ENCODE measurements at regions not wholly inside any gene's neighbourhood (a gene's known extent, or its start where the extent isn't known, plus 50 kb on each side); places are given as distances from the start of the nearest gene placed in this dataset.

- Histone ChIP-seq H3K79me2 (ENCODE audit: control insufficient read depth, insufficient read depth, low read length) (no peaks in the 10 kb centered on the region), H4K20me1 (ENCODE audit: control insufficient read depth, extremely low read depth, insufficient read depth, low read length) (no peaks in the 10 kb centered on the region), H3K27me3 (ENCODE audit: control insufficient read depth, extremely low read depth, insufficient read depth, low read length) (no peaks in the 10 kb centered on the region), H3K9me1 (ENCODE audit: control insufficient read depth, extremely low read depth, insufficient read depth, low read length) (no peaks in the 10 kb centered on the region), H3K9me3 (ENCODE audit: control insufficient read depth, low read depth, low read length) (no peaks in the 10 kb centered on the region), H2AFZ (ENCODE audit: control insufficient read depth, low read length) (no peak overlapping the region), H3K9ac (ENCODE audit: control insufficient read depth, extremely low read depth, insufficient read depth, low read length) (no peak overlapping the region), H3K4me2 (ENCODE audit: control insufficient read depth, extremely low read depth, insufficient read depth, low read depth, low read length) (no peak overlapping the region), H3K27ac (ENCODE audit: control insufficient read depth, insufficient read depth, low read length) (no peak overlapping the region), H3K4me1 (ENCODE audit: control insufficient read depth, extremely low read depth, insufficient read depth, low read length) (no peaks in the 10 kb centered on the region), H3K36me3 (ENCODE audit: control insufficient read depth in 2 of 2, extremely low read depth in 1 of 2, insufficient read depth in 2 of 2, low read length in 2 of 2) (no peaks in the 10 kb centered on the region), H3K4me3 (ENCODE audit: control insufficient read depth in 2 of 3, extremely low read depth in 1 of 3, insufficient read depth in 2 of 3, low read depth in 1 of 3, low read length in 3 of 3) (no peak overlapping the region)
- TF ChIP-seq EZH2 (IDR thresholded peaks at IDR 0.05; ENCODE audit: low read length) (no peak), CTCF (optimal IDR thresholded peaks at IDR 0.05 in 1 of 3, IDR thresholded peaks at IDR 0.05 in 1 of 3, conservative IDR thresholded peaks at IDR 0.05 in 1 of 3; ENCODE audit: extremely low read depth in 1 of 3, insufficient read depth in 2 of 3, low read length in 3 of 3) (no peak)
- DNase-seq (ENCODE audit: low read depth, low spot score) (no peak), FAIRE-seq (no peak)
- dilution Hi-C loops (cut with MboI; ENCODE audit: extremely low pct_ligation_motif_present, low sequenced_read_pairs): no loop called here
Measured at GRCh38 chrX:81857192-81857591, 655.3 kb downstream of the SH3BGRL start.

DNA sequence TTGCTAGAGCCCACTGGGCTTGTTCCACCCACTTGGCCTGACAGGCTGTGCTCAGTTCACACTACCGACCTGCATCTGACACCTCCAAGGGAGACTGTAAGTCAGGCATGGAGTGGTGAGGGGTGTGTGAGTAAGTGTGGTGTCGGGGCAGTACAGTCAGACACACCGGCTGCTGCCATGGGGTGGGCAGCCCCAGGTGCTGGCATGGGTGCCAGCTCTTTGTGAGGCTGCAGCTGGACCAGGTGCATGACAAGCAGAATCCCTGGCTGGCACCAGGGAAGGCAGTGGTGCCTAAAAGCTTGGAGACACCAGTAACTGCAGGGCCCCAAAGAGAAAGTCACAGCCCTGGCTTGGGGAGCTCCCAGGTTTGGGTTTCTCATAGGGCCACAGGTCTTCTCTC is 665.0 kb downstream of the SH3BGRL start:
- dilution Hi-C loops (cut with MboI; ENCODE audit: extremely low pct_ligation_motif_present, low sequenced_read_pairs): no loop called here
- H3K9ac ChIP-seq (ENCODE audit: control insufficient read depth, extremely low read depth, insufficient read depth, low read length): no peak overlapping the region
- no peak overlapping the region for H2AFZ ChIP-seq (ENCODE audit: control insufficient read depth, low read length)
- DNase-seq (ENCODE audit: low read depth, low spot score): no peak
- no peaks in the 10 kb centered on the region for H4K20me1 ChIP-seq (ENCODE audit: control insufficient read depth, extremely low read depth, insufficient read depth, low read length)
- H3K9me1 ChIP-seq (ENCODE audit: control insufficient read depth, extremely low read depth, insufficient read depth, low read length): no peaks in the 10 kb centered on the region
- H3K4me1 ChIP-seq (ENCODE audit: control insufficient read depth, extremely low read depth, insufficient read depth, low read length): no peaks in the 10 kb centered on the region
- TF ChIP-seq EZH2 (IDR thresholded peaks at IDR 0.05; ENCODE audit: low read length): no peak
- no peak for TF ChIP-seq CTCF (optimal IDR thresholded peaks at IDR 0.05 in 1 of 3, IDR thresholded peaks at IDR 0.05 in 1 of 3, conservative IDR thresholded peaks at IDR 0.05 in 1 of 3; ENCODE audit: extremely low read depth in 1 of 3, insufficient read depth in 2 of 3, low read length in 3 of 3)
- no peak overlapping the region for H3K4me2 ChIP-seq (ENCODE audit: control insufficient read depth, extremely low read depth, insufficient read depth, low read depth, low read length)
- peaks cover 6% of the 10 kb centered on the region for H3K9me3 ChIP-seq (ENCODE audit: control insufficient read depth, low read depth, low read length)
- H3K27ac ChIP-seq (ENCODE audit: control insufficient read depth, insufficient read depth, low read length): no peak overlapping the region
- H3K27me3 ChIP-seq (ENCODE audit: control insufficient read depth, extremely low read depth, insufficient read depth, low read length): no peaks in the 10 kb centered on the region
- H3K36me3 ChIP-seq (ENCODE audit: control insufficient read depth in 2 of 2, extremely low read depth in 1 of 2, insufficient read depth in 2 of 2, low read length in 2 of 2): no peaks in the 10 kb centered on the region
- H3K79me2 ChIP-seq (ENCODE audit: control insufficient read depth, insufficient read depth, low read length): no peaks in the 10 kb centered on the region
- FAIRE-seq: no peak
- no peak overlapping the region for H3K4me3 ChIP-seq (ENCODE audit: control insufficient read depth in 2 of 3, extremely low read depth in 1 of 3, insufficient read depth in 2 of 3, low read depth in 1 of 3, low read length in 3 of 3)
